ENCODE measurements at regions not wholly inside any gene's neighbourhood (a gene's known extent, or its start where the extent isn't known, plus 50 kb on each side); places are given as distances from the start of the nearest gene placed in this dataset.

DNA sequence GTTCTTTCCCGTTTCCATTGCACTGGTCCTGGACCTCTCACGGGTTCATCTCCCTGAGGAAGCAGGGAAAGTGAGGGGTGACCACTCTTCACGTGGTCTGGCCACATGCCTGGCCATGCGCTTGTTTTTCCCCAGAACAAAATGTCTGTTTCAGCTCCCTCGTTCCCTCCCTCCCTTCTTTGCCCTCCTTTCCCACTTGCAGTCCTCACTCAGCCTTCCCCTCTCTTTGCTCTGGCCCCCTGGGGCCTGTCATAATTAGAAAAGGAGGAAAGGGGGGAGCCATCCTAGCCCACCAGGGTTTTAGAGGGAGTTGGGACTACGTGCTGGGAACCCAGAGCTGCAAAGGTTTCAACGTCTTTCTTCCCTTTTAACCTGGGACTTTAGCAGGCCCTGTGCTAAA lies 52.8 kb upstream of the CADM1 start:
- ATAC-seq (no peak), DNase-seq (no peak)
- H3K9me3 ChIP-seq (ENCODE audit: control insufficient read depth, insufficient read depth, low read length), result no peaks in the 10 kb centered on the region
- Mint-ChIP-seq H3K27me3 (ENCODE audit: low read depth in 2 of 2) (no peaks in the 10 kb centered on the region), H3K4me1 (no peaks in the 10 kb centered on the region), H3K36me3 (no peaks in the 10 kb centered on the region), H3K27ac (no peak overlapping the region), H3K9me3 (peaks cover 0 to 2% of the 10 kb centered on the region in 2 donors), H3K4me3 (no peak overlapping the region)
- no peaks in the 10 kb centered on the region for H3K27me3 ChIP-seq (ENCODE audit: control insufficient read depth, insufficient read depth, low read length)
- no peaks in the 10 kb centered on the region for H3K4me1 ChIP-seq (ENCODE audit: control insufficient read depth, insufficient read depth, low read length)
- H3K36me3 ChIP-seq (ENCODE audit: control insufficient read depth, insufficient read depth, low read length), result no peaks in the 10 kb centered on the region
- WGBS (ENCODE audit: insufficient coverage), result 70% methylated on average over 7 of the region's 7 CpGs
- intact Hi-C loops (cut with micrococcal nuclease), result no loop called here
- no peak overlapping the region for H3K4me3 ChIP-seq (ENCODE audit: low read length)
- no peak overlapping the region for H3K27ac ChIP-seq (ENCODE audit: low read length)
- no peak for TF ChIP-seq CTCF (IDR thresholded peaks at IDR 0.05)

- Mint-ChIP-seq H3K9me3 (no peaks in the 10 kb centered on the region), H3K36me3 (no peaks in the 10 kb centered on the region), H3K27ac (no peak overlapping the region), H3K4me1 (no peaks in the 10 kb centered on the region), H3K4me3 (no peak overlapping the region), H3K27me3 (ENCODE audit: low read depth in 2 of 2) (no peaks in the 10 kb centered on the region)
- no peaks in the 10 kb centered on the region for H3K27me3 ChIP-seq (ENCODE audit: control insufficient read depth, insufficient read depth, low read length)
- no peaks in the 10 kb centered on the region for H3K36me3 ChIP-seq (ENCODE audit: control insufficient read depth, insufficient read depth, low read length)
- H3K27ac ChIP-seq (ENCODE audit: low read length), result no peak overlapping the region
- DNase-seq (no peak), ATAC-seq (no peak)
- no peaks in the 10 kb centered on the region for H3K9me3 ChIP-seq (ENCODE audit: control insufficient read depth, insufficient read depth, low read length)
- no peak overlapping the region for H3K4me3 ChIP-seq (ENCODE audit: low read length)
- intact Hi-C loops (cut with micrococcal nuclease), result no loop called here
- 85% methylated on average over 3 of the region's 3 CpGs for WGBS (ENCODE audit: insufficient coverage)
- TF ChIP-seq CTCF (IDR thresholded peaks at IDR 0.05), result no peak
- H3K4me1 ChIP-seq (ENCODE audit: control insufficient read depth, insufficient read depth, low read length), result no peaks in the 10 kb centered on the region
These were observed 51.3 kb upstream of the CADM1 start for GRCh38 chr11:115555336-115556090.
